ENCODE measurements at regions not wholly inside any gene's neighbourhood (a gene's known extent, or its start where the extent isn't known, plus 50 kb on each side); places are given as distances from the start of the nearest gene placed in this dataset.

- H3K79me2 ChIP-seq (ENCODE audit: low read length) = no peaks in the 10 kb centered on the region
- no peak overlapping the region for H3K27ac ChIP-seq (ENCODE audit: low read length)
- no peak for TF ChIP-seq EZH2phosphoT487 (IDR thresholded peaks at IDR 0.05; ENCODE audit: low read length)
- no peak overlapping the region for H2AFZ ChIP-seq (ENCODE audit: low read length)
- H3K9me2 ChIP-seq (replicated peaks; ENCODE audit: insufficient read depth, low read length) = no peaks in the 10 kb centered on the region
- H4K20me1 ChIP-seq (ENCODE audit: insufficient read depth, low read length) = no peaks in the 10 kb centered on the region
- DNase-seq = no peak
- H3K9ac ChIP-seq (ENCODE audit: low read length) = no peak overlapping the region
- no peak overlapping the region for H3K4me2 ChIP-seq (ENCODE audit: low read depth, low read length)
- H3F3A ChIP-seq (ENCODE audit: insufficient read depth, low read length) = no peaks in the 10 kb centered on the region
- H3K4me1 ChIP-seq (ENCODE audit: low read length) = no peaks in the 10 kb centered on the region
- H3K4me3 ChIP-seq (ENCODE audit: low read length) = no peak overlapping the region
- H3K9me3 ChIP-seq (replicated peaks; ENCODE audit: insufficient read depth, low read length) = no peaks in the 10 kb centered on the region
- H3K36me3 ChIP-seq (replicated peaks; ENCODE audit: insufficient read depth, low read length) = no peaks in the 10 kb centered on the region
- no peaks in the 10 kb centered on the region for H3K27me3 ChIP-seq (replicated peaks; ENCODE audit: insufficient read depth, low read length)
Observed at GRCh38 chr11:90874986-90875385, 652.1 kb upstream of the CHORDC1 start.

GRCh38 chr11:90874281-90874680 lies 651.4 kb upstream of the CHORDC1 start:
- Histone ChIP-seq H3K4me2 (ENCODE audit: low read depth, low read length) (no peak overlapping the region), H3K27me3 (replicated peaks; ENCODE audit: insufficient read depth, low read length) (no peaks in the 10 kb centered on the region), H3F3A (ENCODE audit: insufficient read depth, low read length) (no peaks in the 10 kb centered on the region), H3K4me1 (ENCODE audit: low read length) (no peaks in the 10 kb centered on the region), H3K9me2 (replicated peaks; ENCODE audit: insufficient read depth, low read length) (no peaks in the 10 kb centered on the region), H3K36me3 (replicated peaks; ENCODE audit: insufficient read depth, low read length) (no peaks in the 10 kb centered on the region), H2AFZ (ENCODE audit: low read length) (no peak overlapping the region), H3K9me3 (replicated peaks; ENCODE audit: insufficient read depth, low read length) (no peaks in the 10 kb centered on the region), H3K4me3 (ENCODE audit: low read length) (no peak overlapping the region), H4K20me1 (ENCODE audit: insufficient read depth, low read length) (no peaks in the 10 kb centered on the region), H3K79me2 (ENCODE audit: low read length) (no peaks in the 10 kb centered on the region), H3K27ac (ENCODE audit: low read length) (no peak overlapping the region), H3K9ac (ENCODE audit: low read length) (no peak overlapping the region)
- TF ChIP-seq CTCF (IDR thresholded peaks at IDR 0.05; ENCODE audit: low read length) (no peak), EZH2 (optimal IDR thresholded peaks at IDR 0.05; ENCODE audit: low read depth, low read length) (no peak), EZH2phosphoT487 (IDR thresholded peaks at IDR 0.05; ENCODE audit: low read length) (no peak)
- no peak for DNase-seq

DNA sequence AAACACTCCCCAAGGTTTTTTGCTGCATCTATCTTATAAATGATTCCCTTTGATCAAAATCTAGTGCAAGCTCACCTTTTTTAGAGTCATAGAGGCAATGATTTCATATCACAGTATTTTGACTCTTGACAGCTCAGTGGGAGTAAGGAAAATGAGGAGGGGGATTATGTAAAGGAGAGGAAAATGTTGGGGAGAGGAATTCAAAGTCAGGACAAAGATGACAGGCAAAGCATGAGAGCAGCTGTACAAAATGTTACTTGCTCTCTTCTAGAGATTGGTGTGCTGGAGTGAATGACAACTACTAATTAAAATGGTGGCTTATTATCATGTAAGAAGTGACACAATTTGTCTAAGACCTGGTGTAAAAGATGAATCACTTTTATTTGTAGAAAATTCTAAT lies 644.6 kb upstream of the CHORDC1 start:
- no peak for DNase-seq
- Histone ChIP-seq H3F3A (ENCODE audit: insufficient read depth, low read length) (no peaks in the 10 kb centered on the region), H3K4me1 (ENCODE audit: low read length) (no peaks in the 10 kb centered on the region), H3K27me3 (replicated peaks; ENCODE audit: insufficient read depth, low read length) (no peaks in the 10 kb centered on the region), H3K4me3 (ENCODE audit: low read length) (no peak overlapping the region), H3K9me3 (replicated peaks; ENCODE audit: insufficient read depth, low read length) (no peaks in the 10 kb centered on the region), H3K4me2 (ENCODE audit: low read depth, low read length) (no peak overlapping the region), H3K9ac (ENCODE audit: low read length) (no peak overlapping the region), H3K79me2 (ENCODE audit: low read length) (no peaks in the 10 kb centered on the region), H3K27ac (ENCODE audit: low read length) (no peak overlapping the region), H3K36me3 (replicated peaks; ENCODE audit: insufficient read depth, low read length) (no peaks in the 10 kb centered on the region), H2AFZ (ENCODE audit: low read length) (no peak overlapping the region), H3K9me2 (replicated peaks; ENCODE audit: insufficient read depth, low read length) (no peaks in the 10 kb centered on the region), H4K20me1 (ENCODE audit: insufficient read depth, low read length) (no peaks in the 10 kb centered on the region)
- TF ChIP-seq CTCF (IDR thresholded peaks at IDR 0.05; ENCODE audit: low read length) = no peak
- no peak for TF ChIP-seq EZH2phosphoT487 (IDR thresholded peaks at IDR 0.05; ENCODE audit: low read length)
- no peak for TF ChIP-seq EZH2 (optimal IDR thresholded peaks at IDR 0.05; ENCODE audit: low read depth, low read length)

DNA sequence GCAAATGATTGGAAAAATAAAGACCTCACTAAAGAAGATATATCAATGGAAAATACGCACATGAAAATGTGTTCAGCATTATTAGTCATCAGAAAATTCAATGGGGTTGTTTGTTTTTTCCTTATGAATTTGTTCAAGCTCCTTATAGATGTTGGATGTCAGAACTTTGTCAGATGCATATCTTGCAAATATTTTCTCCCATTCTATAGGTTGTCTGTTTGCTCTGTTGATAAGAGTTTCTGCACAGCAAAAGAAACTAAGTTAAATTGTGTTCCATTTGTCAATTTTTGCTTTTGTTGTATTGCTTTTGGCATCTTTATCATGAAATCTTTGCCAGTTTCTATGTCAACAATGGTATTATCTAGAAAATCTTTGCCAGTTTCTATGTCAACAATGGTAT lies 633.9 kb upstream of the CHORDC1 start:
- no peak overlapping the region for H3K4me2 ChIP-seq (ENCODE audit: low read depth, low read length)
- no peak overlapping the region for H3K27ac ChIP-seq (ENCODE audit: low read length)
- no peaks in the 10 kb centered on the region for H3F3A ChIP-seq (ENCODE audit: insufficient read depth, low read length)
- no peaks in the 10 kb centered on the region for H3K36me3 ChIP-seq (replicated peaks; ENCODE audit: insufficient read depth, low read length)
- H3K4me3 ChIP-seq (ENCODE audit: low read length) = no peak overlapping the region
- H2AFZ ChIP-seq (ENCODE audit: low read length) = no peak overlapping the region
- no peak for DNase-seq
- TF ChIP-seq CTCF (IDR thresholded peaks at IDR 0.05; ENCODE audit: low read length) (no peak), EZH2phosphoT487 (IDR thresholded peaks at IDR 0.05; ENCODE audit: low read length) (no peak), EZH2 (optimal IDR thresholded peaks at IDR 0.05; ENCODE audit: low read depth, low read length) (no peak)
- no peaks in the 10 kb centered on the region for H3K9me2 ChIP-seq (replicated peaks; ENCODE audit: insufficient read depth, low read length)
- no peaks in the 10 kb centered on the region for H3K27me3 ChIP-seq (replicated peaks; ENCODE audit: insufficient read depth, low read length)
- H3K4me1 ChIP-seq (ENCODE audit: low read length) = no peaks in the 10 kb centered on the region
- no peaks in the 10 kb centered on the region for H3K9me3 ChIP-seq (replicated peaks; ENCODE audit: insufficient read depth, low read length)
- no peak overlapping the region for H3K9ac ChIP-seq (ENCODE audit: low read length)
- H4K20me1 ChIP-seq (ENCODE audit: insufficient read depth, low read length) = no peaks in the 10 kb centered on the region
- H3K79me2 ChIP-seq (ENCODE audit: low read length) = no peaks in the 10 kb centered on the region
